GM12878 (cell line): ENCODE measurements at regions not wholly inside any gene's neighbourhood (a gene's known extent, or its start where the extent isn't known, plus 50 kb on each side); places are given as distances from the start of the nearest gene placed in this dataset.

ENCODE experiments used
- ATAC-seq: fragments of 200-7000 bp; cut with Tn5 transposase; 3 replicates; pipeline ENCODE4 v1.9.1; 2020; ENCODE audit warnings: mild to moderate bottlenecking, moderate library complexity
- BruUV-seq: library from RNA; stranded (reverse); fragments of 400-500 nt; replicated peaks from 2 replicates; lab custom pipeline; 2021; lab: Mats Ljungman, UMichigan
- CTCF ChIA-PET: fragments of 300-600 bp; sonication (Branson Sonifier 250); formaldehyde crosslinking; extraction: SDS; loops from one replicate; lab custom pipeline; 2021; ENCODE audit warnings: inconsistent platforms; lab: Yijun Ruan, JAX
- POLR2A ChIA-PET: fragments of 350-600 bp; formaldehyde crosslinking; extraction: SDS; loops from one replicate; lab custom pipeline; 2021; ENCODE audit warnings: inconsistent platforms; lab: Charles Lee
- RAD21 ChIA-PET: fragments of 300-600 bp; sonication (Branson Sonifier 250); formaldehyde crosslinking; loops from one replicate; lab custom pipeline; 2023; ENCODE audit warnings: antibody characterized with exemption; ENCODE audit not compliant: unreplicated experiment; lab: Charles Lee
- SMC1A ChIA-PET: fragments of 300-600 bp; sonication (Branson Sonifier 250); formaldehyde crosslinking; loops from one replicate; lab custom pipeline; 2023; ENCODE audit not compliant: unreplicated experiment, uncharacterized antibody; lab: Charles Lee
- DNase-seq: peaks from one replicate; pipeline ENCODE4 v3.0.0-alpha.2; 2011; ENCODE audit warnings: low read depth, low spot score
- FAIRE-seq: peaks from 3 replicates; lab custom pipeline; 2011; peaks lifted over from hg19 to GRCh38; lab: Jason Lieb, UNC
- H2AFZ ChIP-seq: 2 replicates; pipeline ENCODE4 v1.6.0; 2011; ENCODE audit warnings: low read depth, low read length, control low read depth; ENCODE audit not compliant: control insufficient read depth
- H3K27ac ChIP-seq: 2 replicates; pipeline ENCODE4 v1.5.1; 2011; ENCODE audit warnings: control low read depth; ENCODE audit not compliant: control insufficient read depth, insufficient read depth
- H3K27me3 ChIP-seq, 2 experiments: replicated peaks in 1 of 2; 2 replicates each; pipeline versions ENCODE4 v1.6.0 to v1.6.1; 2011; ENCODE audit warnings: low read length in 1 of 2; ENCODE audit not compliant: control insufficient read depth in 2 of 2, insufficient read depth in 2 of 2
- H3K36me3 ChIP-seq, 2 experiments: 2 replicates each; pipeline ENCODE4 v1.5.1; 2011; ENCODE audit warnings: low read length in 1 of 2; ENCODE audit not compliant: control insufficient read depth in 2 of 2, insufficient read depth in 2 of 2
- H3K4me1 ChIP-seq: 2 replicates; pipeline ENCODE4 v1.6.1; 2011; ENCODE audit warnings: mild to moderate bottlenecking, low read length, moderate library complexity, mixed read lengths; ENCODE audit not compliant: control insufficient read depth, insufficient read depth
- H3K4me2 ChIP-seq: 2 replicates; pipeline ENCODE4 v1.6.0; 2011; ENCODE audit warnings: control low read depth; ENCODE audit not compliant: control insufficient read depth, insufficient read depth
- H3K4me3 ChIP-seq: fragments of 200-600 bp; sonication (generic); 2 replicates; pipeline ENCODE4 v1.5.1; 2016
- H3K79me2 ChIP-seq: 2 replicates; pipeline ENCODE4 v1.6.0; 2011; ENCODE audit warnings: low read length; ENCODE audit not compliant: control insufficient read depth, insufficient read depth
- H3K9ac ChIP-seq: 2 replicates; pipeline ENCODE4 v1.8.0; 2011; ENCODE audit warnings: low read length, control low read depth, mixed read lengths; ENCODE audit not compliant: control insufficient read depth, insufficient read depth
- H3K9me3 ChIP-seq: replicated peaks from 3 replicates; pipeline ENCODE4 v1.5.1; 2011; ENCODE audit warnings: mild to moderate bottlenecking, low read length; ENCODE audit not compliant: control insufficient read depth, insufficient read depth
- H4K20me1 ChIP-seq: 2 replicates; pipeline ENCODE4 v1.6.0; 2011; ENCODE audit not compliant: control insufficient read depth, insufficient read depth
- BACH1 ChIP-seq: fragments of 450-650 bp; IDR thresholded peaks from 2 replicates; pipeline ENCODE4 v1.6.1; 2017; ENCODE audit warnings: mild to moderate bottlenecking, borderline replicate concordance
- BCL3 ChIP-seq: IDR thresholded peaks from 2 replicates; pipeline ENCODE4 v1.6.1; 2011; ENCODE audit warnings: borderline replicate concordance, low read depth, mild to moderate bottlenecking, moderate library complexity, low read length; ENCODE audit not compliant: insufficient read depth, poor library complexity, severe bottlenecking
- CBFB ChIP-seq: IDR thresholded peaks from 2 replicates; pipeline ENCODE4 v1.6.1; 2016; ENCODE audit warnings: antibody characterized with exemption, low read depth
- CREM ChIP-seq: IDR thresholded peaks from 2 replicates; pipeline ENCODE4 v1.6.1; 2014; ENCODE audit warnings: antibody characterized with exemption, low read depth
- CTCF ChIP-seq, 3 experiments: IDR thresholded peaks in 2 of 3; conservative IDR thresholded peaks in 1 of 3; 2 replicates each; pipeline ENCODE4 v1.5.1; 2011; ENCODE audit warnings: low read depth in 3 of 3, low read length in 3 of 3, mild to moderate bottlenecking in 3 of 3, control low read depth in 2 of 3, moderate library complexity in 2 of 3, inconsistent platforms in 1 of 3, mixed read lengths in 1 of 3; ENCODE audit not compliant: control insufficient read depth in 2 of 3, insufficient read depth in 1 of 3; ENCODE audit errors: extremely low read depth in 1 of 3
- DPF2 ChIP-seq: fragments of 450-650 bp; IDR thresholded peaks from 2 replicates; pipeline ENCODE4 v1.6.1; 2017; ENCODE audit warnings: mild to moderate bottlenecking
- ELK1 ChIP-seq: IDR thresholded peaks from 2 replicates; pipeline ENCODE4 v1.6.1; 2012; ENCODE audit warnings: low read depth, low read length, improper control_type of control experiment
- ETV6 ChIP-seq, 2 experiments: fragments of 450-650 bp in 1 of 2; IDR thresholded peaks in 1 of 2; conservative IDR thresholded peaks in 1 of 2; 2 replicates each; pipeline ENCODE4 v1.6.1; 2014; ENCODE audit warnings: antibody characterized with exemption in 1 of 2, borderline replicate concordance in 1 of 2, low read depth in 1 of 2, mild to moderate bottlenecking in 1 of 2, moderate library complexity in 1 of 2
- HDAC2 ChIP-seq: fragments of 200-600 bp; sonication (generic); IDR thresholded peaks from 2 replicates; pipeline ENCODE4 v1.6.1; 2017
- IKZF2 ChIP-seq, 2 experiments: fragments of 450-650 bp; IDR thresholded peaks; 2 replicates each; pipeline ENCODE4 v1.6.1; 2017; ENCODE audit warnings: mild to moderate bottlenecking in 2 of 2, moderate library complexity in 2 of 2
- KLF5 ChIP-seq: fragments of 450-650 bp; IDR thresholded peaks from 2 replicates; pipeline ENCODE4 v1.6.1; 2014; ENCODE audit warnings: mild to moderate bottlenecking; ENCODE audit not compliant: partially characterized antibody
- MEF2A ChIP-seq: IDR thresholded peaks from 2 replicates; pipeline ENCODE4 v1.6.1; 2011; ENCODE audit warnings: low read depth, mild to moderate bottlenecking, low read length, moderate library complexity; ENCODE audit not compliant: insufficient read depth
- MTA2 ChIP-seq: fragments of 450-650 bp; IDR thresholded peaks from 2 replicates; pipeline ENCODE4 v1.6.1; 2016; ENCODE audit warnings: low read depth, mild to moderate bottlenecking, moderate library complexity
- PAX5 ChIP-seq: IDR thresholded peaks from 2 replicates; pipeline ENCODE4 v1.6.1; 2011; ENCODE audit warnings: low read depth, low read length, borderline replicate concordance
- PML ChIP-seq: IDR thresholded peaks from 2 replicates; pipeline ENCODE4 v1.6.1; 2012; ENCODE audit warnings: low read length, inconsistent platforms
- RAD51 ChIP-seq: fragments of 450-650 bp; IDR thresholded peaks from 2 replicates; pipeline ENCODE4 v1.6.1; 2016; ENCODE audit warnings: moderate library complexity, mild to moderate bottlenecking, inconsistent platforms
- RELB ChIP-seq: fragments of 450-650 bp; IDR thresholded peaks from 2 replicates; pipeline ENCODE4 v1.6.1; 2017; ENCODE audit warnings: low read depth, mild to moderate bottlenecking, moderate library complexity
- SMAD5 ChIP-seq: IDR thresholded peaks from 2 replicates; pipeline ENCODE4 v1.6.1; 2016; ENCODE audit warnings: antibody characterized with exemption, low read depth
- SP1 ChIP-seq: IDR thresholded peaks from one replicate; pipeline ENCODE4 v1.6.1; 2011; ENCODE audit warnings: low read depth, low read length
- SPI1 ChIP-seq: IDR thresholded peaks from 2 replicates; pipeline ENCODE4 v1.6.1; 2011; ENCODE audit warnings: low read depth, mild to moderate bottlenecking, low read length, moderate library complexity, borderline replicate concordance; ENCODE audit not compliant: insufficient read depth
- SREBF1 ChIP-seq: IDR thresholded peaks from 2 replicates; pipeline ENCODE4 v1.6.1; 2012; ENCODE audit warnings: mild to moderate bottlenecking, low read length
- WGBS: methylation state at CpG from one replicate; pipeline ENCODE4 v1.1.6; 2016; ENCODE audit warnings: low lambda C conversion rate; ENCODE audit not compliant: insufficient replicate concordance, insufficient coverage; ENCODE audit errors: missing lambda C conversion rate; 5-methylcytosine and 5-hydroxymethylcytosine counted together
- in situ Hi-C: fragments of 300-500 bp; cut with MboI; formaldehyde crosslinking; loops from 9 replicates; pipeline ENCODE4 v1.14.3; 2018; ENCODE audit warnings: mixed read lengths
- intact Hi-C: fragments of 100-400 bp; cut with micrococcal nuclease; formaldehyde crosslinking; loops from one replicate; pipeline ENCODE4 v1.14.2; 2022; ENCODE audit not compliant: unreplicated experiment

GRCh38 chr13:88651531-88651930 lies 980.4 kb downstream of the SLITRK5 start:
- intact Hi-C loops (no loop called here), in situ Hi-C loops (no loop called here)
- peak; percentile 13 for DNase-seq
- no peak overlapping the region for H3K27ac ChIP-seq
- H3K9me3 ChIP-seq: no peaks in the 10 kb centered on the region; the same call in 2 of the 3 replicates
- no peaks in the 10 kb centered on the region for H3K79me2 ChIP-seq
- ChIA-PET RAD21 (interaction anchor here (0.7 kb wide), 1 partner anchor 28 kb away, joined by 3 read pairs; no protein-coding TSS in a partner anchor), POLR2A (interaction anchor here (0.6 kb wide), 1 partner anchor 15 kb away, joined by 6 read pairs; no protein-coding TSS in a partner anchor), CTCF (no interaction called here), SMC1A (interaction anchor here (0.7 to 0.8 kb wide), 2 partner anchors 173 to 376 kb away, joined by 3 read pairs; no protein-coding TSS in a partner anchor)
- H3K4me3 ChIP-seq: no peak overlapping the region
- H3K36me3 ChIP-seq: no peaks in the 10 kb centered on the region
- BruUV-seq: no TSS peak
- 10% methylated on average over 5 of the region's 5 CpGs for WGBS
- no peak overlapping the region for H3K4me2 ChIP-seq
- FAIRE-seq: no peak
- peak; percentile 84 for ATAC-seq
- no peaks in the 10 kb centered on the region for H3K27me3 ChIP-seq
- no peaks in the 10 kb centered on the region for H4K20me1 ChIP-seq
- H2AFZ ChIP-seq: no peak overlapping the region
- no peak overlapping the region for H3K9ac ChIP-seq
- H3K4me1 ChIP-seq: no peaks in the 10 kb centered on the region
- TF ChIP-seq IKZF2 (IDR thresholded peaks at IDR 0.05) (peak; percentile 48 to 62; a peak in 3 of 4 replicates), ELK1 (no peak), SMAD5 (no peak), KLF5 (peak; percentile 27), ETV6 (conservative IDR thresholded peaks at IDR 0.05 in 1 of 2, IDR thresholded peaks at IDR 0.05 in 1 of 2; ENCODE audit: borderline replicate concordance in 1 of 2, low read depth in 1 of 2) (no peak), PML (no peak), DPF2 (no peak), BACH1 (peak; percentile 31; the same call in 1 of the 2 replicates), RELB (peak; percentile 75; the same call in 1 of the 2 replicates), PAX5 (peak; percentile 80), CBFB (no peak), MTA2 (peak; percentile 86), MEF2A (no peak), SP1 (no peak), CREM (no peak), SPI1 (no peak), CTCF (IDR thresholded peaks at IDR 0.05 in 2 of 3, conservative IDR thresholded peaks at IDR 0.05 in 1 of 3; ENCODE audit: control insufficient read depth in 2 of 3, extremely low read depth in 1 of 3, insufficient read depth in 1 of 3, low read depth in 3 of 3, low read length in 3 of 3) (no peak), RAD51 (peak; percentile 27; the same call in 1 of the 2 replicates), HDAC2 (no peak), BCL3 (peak; percentile 68), SREBF1 (no peak)
